ENCODE measurements at regions not wholly inside any gene's neighbourhood (a gene's known extent, or its start where the extent isn't known, plus 50 kb on each side); places are given as distances from the start of the nearest gene placed in this dataset.

GRCh38 chr20:61043681-61044080, 208.4 kb upstream of the CDH4 start:
- DNase-seq (no peak), ATAC-seq (ENCODE audit: poor library complexity) (no peak)
- no peaks in the 10 kb centered on the region for H3K9me3 Mint-ChIP-seq
- H3K27me3 ChIP-seq (ENCODE audit: control insufficient read depth in 1 of 2, insufficient read depth in 2 of 2, low read length in 2 of 2), result peaks cover 0 to 2% of the 10 kb centered on the region in 2 experiments
- H3K9me3 ChIP-seq (ENCODE audit: control insufficient read depth in 1 of 2, insufficient read depth in 1 of 2, low read length in 2 of 2), result peaks cover 0 to 37% of the 10 kb centered on the region in 2 experiments
- CTCF ChIA-PET, result no interaction called here
- POLR2A ChIA-PET, result no interaction called here
- intact Hi-C loops (cut with DNase I, micrococcal nuclease), result no loop called here
- no peak overlapping the region for H3K27ac Mint-ChIP-seq
- no peak overlapping the region for H3K4me3 Mint-ChIP-seq
- no peaks in the 10 kb centered on the region for H3K4me1 ChIP-seq (ENCODE audit: insufficient read depth, low read length)
- no peak overlapping the region for H3K4me3 ChIP-seq (ENCODE audit: low read length)
- TF ChIP-seq, protein P1, sequence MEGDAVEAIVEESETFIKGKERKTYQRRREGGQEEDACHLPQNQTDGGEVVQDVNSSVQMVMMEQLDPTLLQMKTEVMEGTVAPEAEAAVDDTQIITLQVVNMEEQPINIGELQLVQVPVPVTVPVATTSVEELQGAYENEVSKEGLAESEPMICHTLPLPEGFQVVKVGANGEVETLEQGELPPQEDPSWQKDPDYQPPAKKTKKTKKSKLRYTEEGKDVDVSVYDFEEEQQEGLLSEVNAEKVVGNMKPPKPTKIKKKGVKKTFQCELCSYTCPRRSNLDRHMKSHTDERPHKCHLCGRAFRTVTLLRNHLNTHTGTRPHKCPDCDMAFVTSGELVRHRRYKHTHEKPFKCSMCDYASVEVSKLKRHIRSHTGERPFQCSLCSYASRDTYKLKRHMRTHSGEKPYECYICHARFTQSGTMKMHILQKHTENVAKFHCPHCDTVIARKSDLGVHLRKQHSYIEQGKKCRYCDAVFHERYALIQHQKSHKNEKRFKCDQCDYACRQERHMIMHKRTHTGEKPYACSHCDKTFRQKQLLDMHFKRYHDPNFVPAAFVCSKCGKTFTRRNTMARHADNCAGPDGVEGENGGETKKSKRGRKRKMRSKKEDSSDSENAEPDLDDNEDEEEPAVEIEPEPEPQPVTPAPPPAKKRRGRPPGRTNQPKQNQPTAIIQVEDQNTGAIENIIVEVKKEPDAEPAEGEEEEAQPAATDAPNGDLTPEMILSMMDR (IDR thresholded peaks at IDR 0.05), result no peak
- no peaks in the 10 kb centered on the region for H3K36me3 Mint-ChIP-seq (ENCODE audit: low read depth)
- H3K36me3 ChIP-seq (ENCODE audit: insufficient read depth, low read length), result no peaks in the 10 kb centered on the region
- H3K27me3 Mint-ChIP-seq, result peaks cover 4% of the 10 kb centered on the region
- no peaks in the 10 kb centered on the region for H3K4me1 Mint-ChIP-seq (ENCODE audit: low read depth)
- H3K27ac ChIP-seq (ENCODE audit: low read depth in 1 of 2, low read length in 2 of 2), result no peak overlapping the region

DNA sequence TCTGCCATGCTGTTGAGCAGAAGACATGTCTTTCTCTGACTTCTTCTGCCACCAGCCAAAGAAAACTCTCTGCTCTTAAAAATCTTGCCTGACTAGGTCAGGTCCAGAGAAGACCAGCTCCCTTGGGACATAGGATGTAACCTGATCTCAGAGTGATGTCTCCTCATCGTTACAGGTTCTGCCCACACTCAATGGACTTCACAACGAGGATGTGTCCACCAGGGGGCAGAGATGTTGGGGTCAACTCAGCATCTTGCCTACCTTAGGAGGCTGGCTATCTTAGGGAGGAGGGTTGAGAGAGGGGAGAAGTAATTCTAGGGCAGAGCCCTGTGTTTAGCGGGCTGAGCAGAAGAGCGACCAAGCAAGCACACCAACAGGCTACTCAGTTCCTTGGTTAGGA, 207.6 kb upstream of the CDH4 start:
- Histone ChIP-seq H3K9me3 (ENCODE audit: control insufficient read depth in 1 of 2, insufficient read depth in 1 of 2, low read length in 2 of 2) (peaks cover 0 to 37% of the 10 kb centered on the region in 2 experiments), H3K36me3 (ENCODE audit: insufficient read depth, low read length) (no peaks in the 10 kb centered on the region), H3K4me1 (ENCODE audit: insufficient read depth, low read length) (no peaks in the 10 kb centered on the region), H3K27ac (ENCODE audit: low read depth in 1 of 2, low read length in 2 of 2) (no peak overlapping the region), H3K27me3 (ENCODE audit: control insufficient read depth in 1 of 2, insufficient read depth in 2 of 2, low read length in 2 of 2) (peaks cover 0 to 2% of the 10 kb centered on the region in 2 experiments), H3K4me3 (ENCODE audit: low read length) (no peak overlapping the region)
- TF ChIP-seq, protein P1 (IDR thresholded peaks at IDR 0.05), result no peak
- Mint-ChIP-seq H3K9me3 (no peaks in the 10 kb centered on the region), H3K27ac (no peak overlapping the region), H3K36me3 (ENCODE audit: low read depth) (no peaks in the 10 kb centered on the region), H3K4me1 (ENCODE audit: low read depth) (no peaks in the 10 kb centered on the region), H3K4me3 (no peak overlapping the region), H3K27me3 (peaks cover 4% of the 10 kb centered on the region)
- intact Hi-C loops (cut with DNase I, micrococcal nuclease), result no loop called here
- DNase-seq (no peak), ATAC-seq (ENCODE audit: poor library complexity) (no peak)
- ChIA-PET CTCF (no interaction called here), POLR2A (no interaction called here)

- Histone ChIP-seq H3K27ac (ENCODE audit: low read depth in 1 of 2, low read length in 2 of 2) (no peak overlapping the region), H3K9me3 (ENCODE audit: control insufficient read depth in 1 of 2, insufficient read depth in 1 of 2, low read length in 2 of 2) (peaks cover 0 to 33% of the 10 kb centered on the region in 2 experiments), H3K4me1 (ENCODE audit: insufficient read depth, low read length) (no peaks in the 10 kb centered on the region), H3K4me3 (ENCODE audit: low read length) (no peak overlapping the region), H3K27me3 (ENCODE audit: control insufficient read depth in 1 of 2, insufficient read depth in 2 of 2, low read length in 2 of 2) (peaks cover 0 to 2% of the 10 kb centered on the region in 2 experiments), H3K36me3 (ENCODE audit: insufficient read depth, low read length) (no peaks in the 10 kb centered on the region)
- intact Hi-C loops (cut with DNase I, micrococcal nuclease), result no loop called here
- CTCF ChIA-PET, result no interaction called here
- TF ChIP-seq, protein P1 (IDR thresholded peaks at IDR 0.05), result no peak
- ATAC-seq (ENCODE audit: poor library complexity) (no peak), DNase-seq (no peak)
- Mint-ChIP-seq H3K27ac (no peak overlapping the region), H3K9me3 (no peaks in the 10 kb centered on the region), H3K4me3 (no peak overlapping the region), H3K27me3 (peaks cover 4% of the 10 kb centered on the region), H3K36me3 (ENCODE audit: low read depth) (no peaks in the 10 kb centered on the region), H3K4me1 (ENCODE audit: low read depth) (no peaks in the 10 kb centered on the region)
- POLR2A ChIA-PET, result no interaction called here
Measured at GRCh38 chr20:61045091-61045490, 207.0 kb upstream of the CDH4 start.

All from CD4-positive, alpha-beta T cell (primary cell).